ENCODE measurements at regions not wholly inside any gene's neighbourhood (a gene's known extent, or its start where the extent isn't known, plus 50 kb on each side); places are given as distances from the start of the nearest gene placed in this dataset.

GRCh38 chr4:22030881-22031280, 82.3 kb upstream of the KCNIP4 start:
- Histone ChIP-seq H3K36me3 (no peaks in the 10 kb centered on the region), H3K4me1 (no peaks in the 10 kb centered on the region), H3K4me3 (no peak overlapping the region), H3K27me3 (no peaks in the 10 kb centered on the region), H3K9me3 (peaks cover 0 to 5% (median 0%) of the 10 kb centered on the region in 12 donors), H3K27ac (no peak overlapping the region)
- intact Hi-C loops (cut with DNase I): no loop called here
- DNase-seq (no peak), ATAC-seq (no peak)
- TF ChIP-seq POLR2A (IDR thresholded peaks at IDR 0.05): no peak
- no peak for TF ChIP-seq CTCF (IDR thresholded peaks at IDR 0.05)
- 67 to 77% (median 73%) methylated on average over 1 of the region's 1 CpG for WGBS, 4 donors

GRCh38 chr4:22030307-22030706, 81.7 kb upstream of the KCNIP4 start:
- Histone ChIP-seq H3K4me3 (no peak overlapping the region), H3K27ac (no peak overlapping the region), H3K27me3 (no peaks in the 10 kb centered on the region), H3K4me1 (no peaks in the 10 kb centered on the region), H3K36me3 (no peaks in the 10 kb centered on the region), H3K9me3 (peaks cover 0 to 5% (median 0%) of the 10 kb centered on the region in 12 donors)
- 71 to 75% (median 74%) methylated on average over 5 of the region's 5 CpGs for WGBS, 4 donors
- intact Hi-C loops (cut with DNase I): no loop called here
- ATAC-seq (no peak), DNase-seq (no peak)
- no peak for TF ChIP-seq POLR2A (IDR thresholded peaks at IDR 0.05)
- TF ChIP-seq CTCF (IDR thresholded peaks at IDR 0.05): no peak

DNA sequence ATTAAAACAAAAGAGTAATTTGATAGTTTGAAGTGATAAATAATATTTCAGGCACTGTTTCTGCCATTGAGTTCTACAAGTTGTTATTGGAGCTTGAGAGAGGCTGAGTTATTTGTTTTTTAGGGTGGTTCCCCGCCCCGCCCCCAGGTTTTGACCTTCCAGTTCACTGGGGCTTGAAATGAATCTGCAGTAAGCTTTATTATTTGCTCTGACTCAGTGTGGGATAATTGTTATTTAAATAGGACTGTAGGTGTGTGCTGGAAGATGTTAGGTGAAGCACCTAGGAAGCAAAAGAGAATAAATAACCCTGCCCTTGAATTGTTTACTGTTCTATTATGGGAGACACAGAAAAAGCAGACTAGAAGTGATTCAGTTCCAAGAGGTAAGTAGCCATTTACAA, 81.2 kb upstream of the KCNIP4 start:
- no peak for DNase-seq
- Histone ChIP-seq H3K4me3 (no peak overlapping the region), H3K27me3 (no peaks in the 10 kb centered on the region), H3K36me3 (no peaks in the 10 kb centered on the region), H3K27ac (no peak overlapping the region), H3K9me3 (peaks cover 0 to 4% (median 0%) of the 10 kb centered on the region in 12 donors), H3K4me1 (no peaks in the 10 kb centered on the region)
- TF ChIP-seq CTCF (IDR thresholded peaks at IDR 0.05) (no peak), POLR2A (IDR thresholded peaks at IDR 0.05) (no peak)
- no peak for ATAC-seq
- WGBS, 4 donors: 82 to 88% (median 87%) methylated on average over 2 of the region's 2 CpGs
- intact Hi-C loops (cut with DNase I): no loop called here

- Histone ChIP-seq H3K4me1 (no peaks in the 10 kb centered on the region), H3K27me3 (no peaks in the 10 kb centered on the region), H3K4me3 (no peak overlapping the region), H3K9me3 (no peaks in the 10 kb centered on the region), H3K27ac (no peak overlapping the region), H3K36me3 (no peaks in the 10 kb centered on the region)
- no peak for ATAC-seq
- no peak for TF ChIP-seq CTCF (IDR thresholded peaks at IDR 0.05)
- TF ChIP-seq POLR2A (IDR thresholded peaks at IDR 0.05): no peak
- 44 to 58% (median 53%) methylated on average over 1 of the region's 1 CpG for WGBS, 4 donors
- no peak for DNase-seq
- intact Hi-C loops (cut with DNase I): no loop called here
Observed at GRCh38 chr4:22021106-22021505, 72.5 kb upstream of the KCNIP4 start.

All from heart left ventricle (tissue), 16 donors.